Stimulated activated naive CD8-positive, alpha-beta T cell treated with anti-CD3 and anti-CD28 coated beads, Interleukin-15, Interleukin-2, amounts not matched to agents 100 ng/mL and 50 ng/mL, for 24 hours (primary cell): ENCODE measurements at regions not wholly inside any gene's neighbourhood (a gene's known extent, or its start where the extent isn't known, plus 50 kb on each side); places are given as distances from the start of the nearest gene placed in this dataset.
"Not testable (repeated sequence)": the region's sequence is repeated elsewhere in the genome, so short reads cannot be mapped to it uniquely, and the experiment has no call there.

Source experiments
- H3K27ac Mint-ChIP-seq: one replicate; pipeline ENCODE4 v1.8.0; 2021; ENCODE audit warnings: mild to moderate bottlenecking, mixed read lengths
- H3K27me3 Mint-ChIP-seq: one replicate; pipeline ENCODE4 v1.8.0; 2021; ENCODE audit warnings: mixed read lengths
- H3K36me3 Mint-ChIP-seq: one replicate; pipeline ENCODE4 v1.8.0; 2021; ENCODE audit warnings: low read depth, mixed read lengths
- H3K4me1 Mint-ChIP-seq: one replicate; pipeline ENCODE4 v1.8.0; 2021; ENCODE audit warnings: low read depth, mixed read lengths
- H3K4me3 Mint-ChIP-seq: one replicate; pipeline ENCODE4 v1.8.0; 2021; ENCODE audit warnings: mild to moderate bottlenecking, mixed read lengths
- H3K9me3 Mint-ChIP-seq: one replicate; pipeline ENCODE4 v1.8.0; 2021; ENCODE audit warnings: mixed read lengths

DNA sequence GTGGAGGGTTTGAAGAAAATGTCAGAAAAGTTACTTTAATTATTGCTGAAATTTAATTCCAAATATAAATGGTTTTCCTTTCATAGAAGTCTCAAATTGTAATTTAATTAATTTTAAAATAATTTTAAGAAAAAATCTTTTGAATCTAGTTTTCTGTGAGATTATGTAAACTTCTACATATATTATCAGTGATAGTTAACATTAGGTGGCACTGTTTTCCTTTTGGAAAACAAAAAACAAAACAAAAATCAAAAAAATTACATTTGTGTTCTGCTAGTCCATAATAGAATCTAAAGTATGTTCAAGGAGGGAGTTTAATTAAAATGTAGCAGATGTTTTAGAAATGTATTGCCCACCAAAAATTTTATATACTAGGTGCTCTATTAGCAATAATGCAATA is 1456.7 kb downstream of the REEP3 start:
- no peak overlapping the region for H3K27ac Mint-ChIP-seq
- no peaks in the 10 kb centered on the region for H3K36me3 Mint-ChIP-seq
- no peaks in the 10 kb centered on the region for H3K27me3 Mint-ChIP-seq
- H3K9me3 Mint-ChIP-seq, result peaks cover 4% of the 10 kb centered on the region
- no peaks in the 10 kb centered on the region for H3K4me1 Mint-ChIP-seq
- H3K4me3 Mint-ChIP-seq, result no peak overlapping the region

DNA sequence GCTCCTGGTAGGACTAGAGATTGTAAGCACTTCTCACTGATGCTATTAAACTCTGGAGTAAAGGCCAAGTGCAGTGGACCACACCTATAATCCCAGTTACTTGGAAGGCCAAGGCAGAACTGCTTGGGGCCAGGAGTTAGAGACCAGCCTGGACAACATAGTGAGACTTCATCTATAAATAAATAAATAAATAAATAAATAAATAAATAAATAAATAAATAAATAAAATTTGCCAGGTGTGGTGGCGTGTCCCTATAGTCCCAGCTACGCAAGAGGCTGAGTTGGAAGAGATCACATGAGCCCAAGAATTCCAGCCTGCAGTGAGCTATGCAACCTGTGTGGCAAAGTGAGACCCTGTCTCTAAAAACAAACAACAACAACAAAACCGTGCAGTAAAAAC is 1475.7 kb downstream of the REEP3 start:
- H3K4me3 Mint-ChIP-seq, result no peak overlapping the region
- H3K27ac Mint-ChIP-seq, result no peak overlapping the region
- peaks cover 8% of the 10 kb centered on the region for H3K9me3 Mint-ChIP-seq
- H3K27me3 Mint-ChIP-seq, result no peaks in the 10 kb centered on the region
- H3K4me1 Mint-ChIP-seq, result no peaks in the 10 kb centered on the region
- H3K36me3 Mint-ChIP-seq, result no peaks in the 10 kb centered on the region

- Mint-ChIP-seq H3K9me3 (peaks cover 6% of the 10 kb centered on the region), H3K27me3 (no peaks in the 10 kb centered on the region), H3K27ac (no peak overlapping the region), H3K4me3 (no peak overlapping the region), H3K4me1 (no peaks in the 10 kb centered on the region), H3K36me3 (no peaks in the 10 kb centered on the region)
These were observed 1489.6 kb downstream of the REEP3 start for GRCh38 chr10:65010845-65011244.

DNA sequence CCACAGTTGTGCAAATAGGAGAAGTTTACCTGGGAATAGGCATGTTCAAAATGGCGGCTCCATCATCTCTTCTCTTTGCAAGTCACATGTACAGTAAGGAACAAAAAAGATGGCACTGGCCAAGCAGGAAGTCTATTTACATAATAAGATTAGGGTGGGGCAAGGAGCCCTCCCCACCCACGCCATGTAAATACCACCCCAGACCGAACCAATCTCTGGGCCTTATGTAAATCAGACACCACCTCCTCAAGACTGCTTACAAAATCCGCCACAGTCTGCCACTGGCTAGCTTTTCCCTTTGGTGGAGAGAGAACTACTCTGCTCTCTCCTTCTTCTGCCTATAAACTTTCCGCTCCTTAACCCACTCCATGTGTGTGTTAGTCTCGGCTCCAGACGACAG is 1496.3 kb downstream of the REEP3 start:
- Mint-ChIP-seq H3K36me3 (no peaks in the 10 kb centered on the region), H3K27me3 (no peaks in the 10 kb centered on the region), H3K27ac (no peak overlapping the region), H3K9me3 (peaks cover 15% of the 10 kb centered on the region), H3K4me3 (no peak overlapping the region), H3K4me1 (no peaks in the 10 kb centered on the region)

DNA sequence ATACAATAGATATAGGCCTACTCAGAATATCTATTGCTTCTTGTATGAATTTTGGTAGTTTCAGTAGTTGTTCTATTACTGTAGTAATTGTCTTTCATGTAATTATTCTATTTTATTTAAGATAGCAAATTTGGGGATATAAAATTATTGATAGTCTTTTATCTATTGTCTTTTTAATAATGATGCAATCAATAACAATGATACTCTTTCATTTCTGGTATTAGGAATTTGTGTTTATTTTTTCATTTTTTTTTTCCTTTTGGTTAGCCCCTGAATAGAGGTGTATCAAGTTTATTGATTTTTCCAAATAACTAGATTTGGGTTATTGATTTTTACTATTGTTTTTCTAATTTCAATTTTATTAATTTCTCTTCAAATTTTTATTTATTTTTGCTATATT is 1503.7 kb downstream of the REEP3 start:
- Mint-ChIP-seq H3K4me1 (no peaks in the 10 kb centered on the region), H3K27ac (no peak overlapping the region), H3K9me3 (peaks cover 9% of the 10 kb centered on the region), H3K4me3 (no peak overlapping the region), H3K27me3 (no peaks in the 10 kb centered on the region), H3K36me3 (no peaks in the 10 kb centered on the region)

DNA sequence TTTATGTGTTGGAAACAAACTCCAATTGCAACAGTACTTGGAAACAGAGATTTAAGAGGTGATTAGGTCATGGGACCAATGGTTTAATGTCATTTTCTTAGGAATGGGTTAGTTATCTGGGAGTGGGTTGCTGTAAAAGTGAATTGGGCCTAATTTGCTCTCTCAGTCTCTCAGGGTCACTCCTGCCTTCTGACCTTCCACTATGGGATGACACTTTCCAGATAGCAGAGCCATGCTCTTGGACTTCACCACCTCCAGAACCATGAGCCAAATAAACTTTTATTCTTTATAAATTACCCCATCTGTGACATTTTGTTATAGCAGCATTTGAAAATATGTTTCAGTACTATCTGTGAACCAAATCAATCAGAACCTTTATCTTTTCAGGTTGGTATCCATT is 1509.1 kb downstream of the REEP3 start:
- Mint-ChIP-seq H3K27ac (no peak overlapping the region), H3K4me3 (no peak overlapping the region), H3K27me3 (no peaks in the 10 kb centered on the region), H3K4me1 (no peaks in the 10 kb centered on the region), H3K36me3 (no peaks in the 10 kb centered on the region), H3K9me3 (peaks cover 10% of the 10 kb centered on the region)

GRCh38 chr10:65032867-65033769 is 1511.9 kb downstream of the REEP3 start:
- Mint-ChIP-seq H3K27ac (no peak overlapping the region), H3K4me3 (no peak overlapping the region), H3K27me3 (no peaks in the 10 kb centered on the region), H3K4me1 (no peaks in the 10 kb centered on the region), H3K9me3 (peaks cover 18% of the 10 kb centered on the region), H3K36me3 (no peaks in the 10 kb centered on the region)

- H3K9me3 Mint-ChIP-seq, result peaks cover 15% of the 10 kb centered on the region
- no peak overlapping the region for H3K27ac Mint-ChIP-seq
- H3K27me3 Mint-ChIP-seq, result no peaks in the 10 kb centered on the region
- H3K36me3 Mint-ChIP-seq, result no peaks in the 10 kb centered on the region
- no peak overlapping the region for H3K4me3 Mint-ChIP-seq
- no peaks in the 10 kb centered on the region for H3K4me1 Mint-ChIP-seq
These were observed 1512.8 kb downstream of the REEP3 start for GRCh38 chr10:65033957-65034356.

DNA sequence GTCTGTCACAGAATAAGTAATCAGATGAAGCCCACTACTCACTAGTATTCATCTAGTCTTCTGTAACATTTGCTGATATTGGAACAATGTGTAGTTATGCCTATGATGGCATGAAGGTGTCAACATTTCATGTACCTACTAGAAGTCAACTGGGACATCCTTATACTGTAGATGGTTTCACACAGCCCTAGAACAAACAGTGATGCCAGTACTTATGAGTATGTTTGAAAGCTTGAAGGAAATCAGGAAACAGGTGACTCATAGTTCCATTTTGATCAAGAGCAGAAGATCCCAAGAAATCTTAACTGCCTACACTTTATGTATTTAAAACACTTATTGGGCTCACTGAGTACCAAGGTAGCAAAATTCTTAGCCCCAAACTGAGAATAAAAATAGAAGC is 1519.6 kb downstream of the REEP3 start:
- H3K4me1 Mint-ChIP-seq, result no peaks in the 10 kb centered on the region
- peaks cover 9% of the 10 kb centered on the region for H3K9me3 Mint-ChIP-seq
- no peaks in the 10 kb centered on the region for H3K36me3 Mint-ChIP-seq
- no peak overlapping the region for H3K27ac Mint-ChIP-seq
- H3K27me3 Mint-ChIP-seq, result no peaks in the 10 kb centered on the region
- no peak overlapping the region for H3K4me3 Mint-ChIP-seq

DNA sequence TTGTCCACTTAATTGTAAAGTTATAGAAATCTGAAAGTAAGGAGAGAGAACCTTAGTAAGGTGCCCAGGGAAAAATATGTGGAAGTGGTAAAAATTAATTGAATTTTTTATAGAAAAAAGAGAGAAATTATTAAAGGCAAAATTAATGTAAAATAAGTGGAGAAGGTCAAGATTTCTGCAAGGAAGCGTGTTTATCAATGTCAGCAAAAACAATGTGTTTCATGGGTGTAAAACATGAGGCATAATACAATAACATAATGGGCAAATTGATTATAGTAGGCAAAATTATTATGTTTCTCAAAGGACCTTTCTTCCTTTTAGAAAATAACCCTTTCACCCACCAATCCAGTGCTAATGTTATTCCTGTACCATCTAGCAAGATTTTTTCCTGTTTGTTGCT is 1520.1 kb downstream of the REEP3 start:
- no peaks in the 10 kb centered on the region for H3K36me3 Mint-ChIP-seq
- H3K4me3 Mint-ChIP-seq, result no peak overlapping the region
- H3K27me3 Mint-ChIP-seq, result no peaks in the 10 kb centered on the region
- no peak overlapping the region for H3K27ac Mint-ChIP-seq
- no peaks in the 10 kb centered on the region for H3K4me1 Mint-ChIP-seq
- H3K9me3 Mint-ChIP-seq, result peaks cover 8% of the 10 kb centered on the region

DNA sequence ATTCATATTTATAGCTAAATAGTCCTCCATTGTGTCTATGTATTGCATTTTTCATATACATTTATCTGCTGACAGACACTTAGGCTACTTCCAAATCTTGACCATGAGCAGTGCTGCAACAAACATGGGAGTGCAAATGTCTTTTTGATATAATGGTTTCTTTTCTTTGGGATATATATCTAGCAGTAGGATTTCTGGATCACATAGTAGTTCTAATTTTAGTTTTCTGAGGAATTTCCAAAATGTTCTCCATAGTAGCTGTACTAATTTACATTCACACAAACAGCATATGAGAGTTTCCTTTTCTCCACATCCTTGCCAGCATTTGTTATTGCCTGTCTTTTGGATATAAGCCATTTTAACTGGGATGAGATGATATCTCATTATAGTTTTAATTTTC is 1521.3 kb downstream of the REEP3 start:
- H3K36me3 Mint-ChIP-seq, result no peaks in the 10 kb centered on the region
- H3K9me3 Mint-ChIP-seq, result peaks cover 8% of the 10 kb centered on the region
- H3K4me1 Mint-ChIP-seq, result no peaks in the 10 kb centered on the region
- H3K27ac Mint-ChIP-seq, result no peak overlapping the region
- H3K27me3 Mint-ChIP-seq, result no peaks in the 10 kb centered on the region
- H3K4me3 Mint-ChIP-seq, result no peak overlapping the region

DNA sequence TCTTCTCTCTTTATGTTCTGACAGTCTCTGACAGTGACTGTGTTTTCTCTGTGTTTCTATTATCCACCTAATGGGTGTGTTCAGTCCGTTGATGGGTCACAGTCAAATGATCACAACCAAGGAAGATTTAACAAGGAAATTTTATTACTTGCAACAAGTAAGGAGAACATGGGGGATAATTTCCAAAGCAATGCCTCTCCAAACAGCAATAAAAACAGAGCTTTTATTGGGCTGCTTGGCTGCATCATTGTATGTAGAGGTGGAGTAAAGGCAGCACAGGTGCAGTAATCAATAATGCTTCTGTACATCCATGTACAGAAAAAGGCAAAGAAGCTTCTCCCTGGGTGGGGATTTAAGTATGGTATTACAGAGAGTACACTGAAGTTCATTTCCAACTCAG is 1525.6 kb downstream of the REEP3 start:
- H3K4me1 Mint-ChIP-seq, result no peaks in the 10 kb centered on the region
- H3K9me3 Mint-ChIP-seq, result peaks cover 7% of the 10 kb centered on the region
- no peak overlapping the region for H3K4me3 Mint-ChIP-seq
- H3K27ac Mint-ChIP-seq, result no peak overlapping the region
- no peaks in the 10 kb centered on the region for H3K27me3 Mint-ChIP-seq
- H3K36me3 Mint-ChIP-seq, result no peaks in the 10 kb centered on the region

DNA sequence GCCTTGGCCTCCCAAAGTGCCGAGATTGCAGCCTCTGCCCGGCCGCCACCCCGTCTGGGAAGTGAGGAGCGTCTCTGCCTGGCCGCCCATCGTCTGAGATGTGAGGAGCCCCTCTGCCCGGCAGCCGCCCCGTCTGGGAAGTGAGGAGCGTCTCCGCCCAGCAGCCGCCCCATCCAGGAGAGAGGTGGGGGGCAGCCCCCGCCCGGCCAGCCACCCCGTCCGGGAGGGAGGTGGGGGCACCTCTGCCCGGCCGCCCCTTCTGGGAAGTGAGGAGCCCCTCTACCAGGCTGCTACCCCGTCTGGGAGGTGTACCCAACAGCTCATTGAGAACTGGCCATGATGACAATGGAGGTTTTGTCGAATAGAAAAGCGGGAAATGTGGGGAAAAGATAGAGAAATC is 1530.9 kb downstream of the REEP3 start:
- not testable (repeated sequence) for H3K4me1 Mint-ChIP-seq, H3K27ac Mint-ChIP-seq, H3K36me3 Mint-ChIP-seq, H3K9me3 Mint-ChIP-seq, H3K4me3 Mint-ChIP-seq, H3K27me3 Mint-ChIP-seq

- not testable (repeated sequence) for H3K9me3 Mint-ChIP-seq, H3K4me3 Mint-ChIP-seq, H3K27ac Mint-ChIP-seq, H3K36me3 Mint-ChIP-seq, H3K27me3 Mint-ChIP-seq, H3K4me1 Mint-ChIP-seq
These were observed 1532.2 kb downstream of the REEP3 start for GRCh38 chr10:65053397-65053796.

GRCh38 chr10:65053831-65054351 is 1532.7 kb downstream of the REEP3 start:
- not testable (repeated sequence) for H3K4me3 Mint-ChIP-seq, H3K27ac Mint-ChIP-seq, H3K27me3 Mint-ChIP-seq, H3K4me1 Mint-ChIP-seq, H3K36me3 Mint-ChIP-seq, H3K9me3 Mint-ChIP-seq

GRCh38 chr10:65054701-65055100 is 1533.5 kb downstream of the REEP3 start:
- not testable (repeated sequence) for H3K4me3 Mint-ChIP-seq, H3K9me3 Mint-ChIP-seq, H3K27me3 Mint-ChIP-seq, H3K27ac Mint-ChIP-seq, H3K4me1 Mint-ChIP-seq, H3K36me3 Mint-ChIP-seq
